HEK293 (cell line): ENCODE measurements at regions not wholly inside any gene's neighbourhood (a gene's known extent, or its start where the extent isn't known, plus 50 kb on each side); places are given as distances from the start of the nearest gene placed in this dataset.

Source experiments
- CTCF ChIA-PET: fragments of 350-600 bp; formaldehyde crosslinking; extraction: SDS; loops from one replicate; lab custom pipeline; 2021; ENCODE audit warnings: antibody characterized with exemption; lab: Yijun Ruan, JAX
- POLR2A ChIA-PET: fragments of 300-600 bp; formaldehyde crosslinking; extraction: SDS; loops from one replicate; lab custom pipeline; 2020; ENCODE audit warnings: antibody characterized with exemption, inconsistent platforms; lab: Yijun Ruan, JAX
- H3K27ac ChIP-seq: fragments of 200-500 bp; sonication (Bioruptor generic); 2 replicates; pipeline ENCODE4 v1.5.1; 2014; ENCODE audit warnings: low read depth, low read length, control low read depth, inconsistent platforms; ENCODE audit errors: extremely low read depth
- H3K36me3 ChIP-seq, 2 experiments: fragments of 200-500 bp in 1 of 2; sonication (Bioruptor generic) in 1 of 2; 1 replicate in 1 of 2; 2 replicates in 1 of 2; pipeline ENCODE4 v1.5.1; 2014 to 2017; ENCODE audit warnings: inconsistent platforms in 2 of 2, low read length in 2 of 2; ENCODE audit not compliant: control insufficient read depth in 2 of 2, insufficient read depth in 1 of 2
- H3K4me1 ChIP-seq: fragments of 200-500 bp; sonication (Bioruptor generic); 2 replicates; pipeline ENCODE4 v1.5.1; 2014; ENCODE audit warnings: mild to moderate bottlenecking, low read length, inconsistent platforms; ENCODE audit not compliant: control insufficient read depth, insufficient read depth
- H3K4me3 ChIP-seq: 2 replicates; pipeline ENCODE4 v1.5.1; 2011; ENCODE audit warnings: low read depth, mild to moderate bottlenecking, control low read depth, low read length, moderate library complexity
- H3K9me3 ChIP-seq: fragments of 200-500 bp; sonication (Bioruptor generic); 2 replicates; pipeline ENCODE4 v1.5.1; 2014; ENCODE audit warnings: low read depth, low read length, inconsistent platforms; ENCODE audit not compliant: control insufficient read depth, insufficient read depth
- GLIS2 ChIP-seq: fragments of 450-650 bp; formaldehyde crosslinking; IDR thresholded peaks from 2 replicates; pipeline ENCODE4 v1.5.1; 2016; ENCODE audit warnings: missing biosample characterization, missing genetic modification characterization
- KLF1 ChIP-seq: fragments of 450-650 bp; formaldehyde crosslinking; IDR thresholded peaks from 2 replicates; pipeline ENCODE4 v1.5.1; 2016; ENCODE audit warnings: missing biosample characterization, missing genetic modification characterization
- PRDM10 ChIP-seq: fragments of 450-650 bp; formaldehyde crosslinking; IDR thresholded peaks from 2 replicates; pipeline ENCODE4 v1.5.1; 2016; ENCODE audit warnings: missing biosample characterization, missing genetic modification characterization
- PRDM6 ChIP-seq: fragments of 450-650 bp; formaldehyde crosslinking; IDR thresholded peaks from 2 replicates; pipeline ENCODE4 v1.5.1; 2017; ENCODE audit warnings: missing biosample characterization, missing genetic modification characterization
- REPIN1 ChIP-seq: fragments of 450-650 bp; formaldehyde crosslinking; IDR thresholded peaks from 2 replicates; pipeline ENCODE4 v1.5.1; 2017; ENCODE audit warnings: missing biosample characterization, missing genetic modification characterization, low read depth
- TCF7L2 ChIP-seq: IDR thresholded peaks from 2 replicates; pipeline ENCODE4 v1.6.1; 2011; ENCODE audit warnings: low read depth, mild to moderate bottlenecking, inconsistent platforms, low read length, moderate library complexity, borderline replicate concordance
- ZBTB6 ChIP-seq: fragments of 450-650 bp; formaldehyde crosslinking; IDR thresholded peaks from 2 replicates; pipeline ENCODE4 v1.5.1; 2017; ENCODE audit warnings: missing biosample characterization, missing genetic modification characterization
- ZFP3 ChIP-seq: fragments of 450-650 bp; formaldehyde crosslinking; IDR thresholded peaks from 2 replicates; pipeline ENCODE4 v1.5.1; 2016; ENCODE audit warnings: low read depth, missing biosample characterization, missing genetic modification characterization
- ZNF26 ChIP-seq: fragments of 450-650 bp; formaldehyde crosslinking; IDR thresholded peaks from 2 replicates; pipeline ENCODE4 v1.5.1; 2016; ENCODE audit warnings: missing biosample characterization, missing genetic modification characterization
- ZNF654 ChIP-seq: fragments of 450-650 bp; formaldehyde crosslinking; IDR thresholded peaks from 2 replicates; pipeline ENCODE4 v1.5.1; 2016; ENCODE audit warnings: low read depth, missing biosample characterization, missing genetic modification characterization
- ZNF658 ChIP-seq: fragments of 450-650 bp; formaldehyde crosslinking; IDR thresholded peaks from 2 replicates; pipeline ENCODE4; 2016; ENCODE audit warnings: missing biosample characterization, missing genetic modification characterization
- ZSCAN5A ChIP-seq: fragments of 450-650 bp; formaldehyde crosslinking; IDR thresholded peaks from 2 replicates; pipeline ENCODE4 v1.5.1; 2016; ENCODE audit warnings: missing biosample characterization, missing genetic modification characterization

- no peak for TF ChIP-seq PRDM6
- no peak for TF ChIP-seq ZNF654 (tag by site-specific recombination)
Observed at GRCh38 chr18:77439888-77440287, 190.2 kb downstream of the GALR1 start (continued).

- no peak for TF ChIP-seq ZNF658 (tag by site-specific recombination)
- CTCF ChIA-PET: no interaction called here
- POLR2A ChIA-PET: no interaction called here
Observed at GRCh38 chr18:77442393-77442792, 192.7 kb downstream of the GALR1 start.

GRCh38 chr18:77444385-77444784 lies 194.7 kb downstream of the GALR1 start:
- CTCF ChIA-PET: interaction anchor here (0.7 kb wide), 1 partner anchor 29 kb away, joined by 4 read pairs; no protein-coding TSS in a partner anchor
- POLR2A ChIA-PET: no interaction called here

More at GRCh38 chr18:77442393-77442792, 192.7 kb downstream of the GALR1 start:
- no peaks in the 10 kb centered on the region for H3K9me3 ChIP-seq
- no peak overlapping the region for H3K27ac ChIP-seq
- H3K4me3 ChIP-seq: no peak overlapping the region
- H3K36me3 ChIP-seq: no peaks in the 10 kb centered on the region
- H3K4me1 ChIP-seq: no peaks in the 10 kb centered on the region

More at GRCh38 chr18:77444385-77444784, 194.7 kb downstream of the GALR1 start:
- no peaks in the 10 kb centered on the region for H3K4me1 ChIP-seq
- no peak overlapping the region for H3K27ac ChIP-seq
- H3K4me3 ChIP-seq: no peak overlapping the region
- no peaks in the 10 kb centered on the region for H3K9me3 ChIP-seq
- H3K36me3 ChIP-seq: no peaks in the 10 kb centered on the region
- TF ChIP-seq ZNF26 (tag by site-specific recombination) (no peak), GLIS2 (tag by site-specific recombination) (no peak), PRDM6 (no peak), REPIN1 (tag by site-specific recombination) (no peak), ZFP3 (tag by site-specific recombination) (no peak), ZSCAN5A (no peak), TCF7L2 (no peak), PRDM10 (tag by site-specific recombination) (no peak), KLF1 (no peak), ZBTB6 (no peak)
